ENCODE measurements at regions not wholly inside any gene's neighbourhood (a gene's known extent, or its start where the extent isn't known, plus 50 kb on each side); places are given as distances from the start of the nearest gene placed in this dataset.

GRCh38 chr13:39862900-39863299 is 207.4 kb downstream of the COG6 start:
- TF ChIP-seq CTCF (IDR thresholded peaks at IDR 0.05) = no peak
- TF ChIP-seq POLR2A (IDR thresholded peaks at IDR 0.05) = no peak
- TF ChIP-seq POLR2AphosphoS5 (IDR thresholded peaks at IDR 0.05) = no peak
